Esophagus muscularis mucosa (tissue), 4 donors: ENCODE measurements at regions not wholly inside any gene's neighbourhood (a gene's known extent, or its start where the extent isn't known, plus 50 kb on each side); places are given as distances from the start of the nearest gene placed in this dataset.
"Not testable (repeated sequence)": the region's sequence is repeated elsewhere in the genome, so short reads cannot be mapped to it uniquely, and the experiment has no call there.

Experiments used
- DNase-seq: peaks from one replicate; pipeline ENCODE4 v3.0.0-alpha.2; 2017; ENCODE audit errors: extremely low spot score
- H3K27ac ChIP-seq, 4 donors: fragments of 200-600 bp; sonication (generic); replicated peaks in 1 of 4; 1 replicate in 3 of 4; 2 replicates in 1 of 4; pipeline ENCODE4 v1.5.1; 2016 to 2019; ENCODE audit warnings: mild to moderate bottlenecking in 1 of 4
- H3K27me3 ChIP-seq, 4 donors: fragments of 200-600 bp; sonication (generic); one replicate each; pipeline versions ENCODE4 v1.5.1 to v1.6.0; 2016 to 2019
- H3K36me3 ChIP-seq, 4 donors: fragments of 200-600 bp; sonication (generic); one replicate each; pipeline ENCODE4 v1.5.1; 2016 to 2019
- H3K4me1 ChIP-seq, 4 donors: fragments of 200-600 bp; sonication (generic); one replicate each; pipeline ENCODE4 v1.5.1; 2016 to 2019
- H3K4me3 ChIP-seq, 4 donors: fragments of 200-600 bp; sonication (generic); 1 replicate in 2 of 4; 2 replicates in 2 of 4; pipeline ENCODE4 v1.5.1; 2016 to 2019; ENCODE audit warnings: mild to moderate bottlenecking in 4 of 4, moderate library complexity in 1 of 4
- H3K9me3 ChIP-seq, 4 donors: fragments of 200-600 bp; sonication (generic); 1 replicate in 3 of 4; 2 replicates in 1 of 4; pipeline ENCODE4 v1.5.1; 2016 to 2019
- CTCF ChIP-seq, 3 experiments: fragments of 200-600 bp in 2 of 3; fragments of 450-650 bp in 1 of 3; sonication (generic) in 2 of 3; IDR thresholded peaks; one replicate each; pipeline ENCODE4 v1.5.1; 2017 to 2019; ENCODE audit warnings: antibody characterized with exemption in 3 of 3, mild to moderate bottlenecking in 2 of 3, moderate library complexity in 1 of 3
- EP300 ChIP-seq: sonication (generic); formaldehyde crosslinking; IDR thresholded peaks from one replicate; pipeline ENCODE4 v1.6.1; 2017; ENCODE audit warnings: antibody characterized with exemption
- POLR2A ChIP-seq: fragments of 450-650 bp; IDR thresholded peaks from one replicate; pipeline ENCODE4 v1.6.1; 2017; ENCODE audit warnings: antibody characterized with exemption, moderate library complexity, mild to moderate bottlenecking, low read depth
- POLR2AphosphoS5 ChIP-seq, 2 donors: sonication (generic); formaldehyde crosslinking; IDR thresholded peaks; one replicate each; pipeline ENCODE4 v1.6.1; 2017; ENCODE audit warnings: antibody characterized with exemption in 2 of 2
- WGBS: methylation state at CpG from one replicate; pipeline ENCODE4 v1.1.5; 2018; 5-methylcytosine and 5-hydroxymethylcytosine counted together
- intact Hi-C: fragments of 100-400 bp; cut with DNase I; formaldehyde crosslinking; loops from one replicate; pipeline ENCODE4 v1.15.1; 2023

DNA sequence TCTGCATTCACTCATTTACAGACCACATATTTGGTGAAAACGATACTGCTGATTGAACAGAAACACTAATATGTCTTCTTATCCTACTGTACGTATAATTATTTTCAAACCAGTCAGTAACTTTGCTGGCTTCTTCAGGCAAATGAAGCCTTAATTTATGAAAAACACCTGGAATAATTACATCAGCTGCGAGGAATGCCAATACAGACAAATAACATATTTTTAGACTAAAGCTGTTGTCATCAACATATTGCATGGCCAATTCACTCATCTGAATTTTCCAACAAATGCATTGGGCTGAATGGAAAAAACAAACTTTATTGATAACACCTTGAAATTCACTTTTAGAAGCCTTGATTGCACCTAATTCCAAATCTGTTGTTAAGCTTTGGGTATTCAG, 165.9 kb downstream of the HLX start:
- no peaks in the 10 kb centered on the region for H3K9me3 ChIP-seq
- DNase-seq, result no peak
- TF ChIP-seq POLR2AphosphoS5 (IDR thresholded peaks at IDR 0.05) (no peak), EP300 (no peak), POLR2A (no peak), CTCF (IDR thresholded peaks at IDR 0.05) (no peak)
- no peaks in the 10 kb centered on the region for H3K27me3 ChIP-seq
- no peak overlapping the region for H3K4me3 ChIP-seq
- H3K4me1 ChIP-seq, result peaks cover 0 to 22% (median 8%) of the 10 kb centered on the region in 4 donors
- intact Hi-C loops, result no loop called here
- no peaks in the 10 kb centered on the region for H3K36me3 ChIP-seq
- H3K27ac ChIP-seq, result no peak overlapping the region
- 88% methylated on average over 3 of the region's 3 CpGs for WGBS

- H3K27ac ChIP-seq, result no peak overlapping the region
- 75% methylated on average over 5 of the region's 5 CpGs for WGBS
Observed at GRCh38 chr1:221045842-221046831, 166.9 kb downstream of the HLX start.

DNA sequence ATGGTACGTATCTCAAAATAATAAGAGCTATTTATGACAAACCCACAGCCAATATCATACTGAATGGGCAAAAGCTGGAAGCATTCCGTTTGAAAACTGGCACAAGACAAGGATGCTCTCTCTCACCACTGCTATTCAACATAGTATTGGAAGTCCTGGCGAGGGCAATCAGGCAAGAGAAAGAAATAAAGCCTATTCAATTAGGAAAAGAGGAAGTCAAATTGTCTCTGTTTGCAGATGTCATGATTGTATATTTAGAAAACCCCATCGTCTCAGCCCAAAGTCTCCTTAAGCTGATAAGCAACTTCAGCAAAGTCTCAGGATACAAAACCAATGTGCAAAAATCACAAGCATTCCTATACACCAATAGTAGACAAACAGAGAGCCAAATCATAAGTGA, 172.1 kb downstream of the HLX start:
- WGBS, result 87% methylated on average over 4 of the region's 4 CpGs
- peaks cover 0 to 14% (median 4%) of the 10 kb centered on the region in 4 donors for H3K4me1 ChIP-seq
- H3K36me3 ChIP-seq, intact Hi-C loops, H3K9me3 ChIP-seq, DNase-seq, H3K27ac ChIP-seq, H3K4me3 ChIP-seq, H3K27me3 ChIP-seq: not testable (repeated sequence)

More at GRCh38 chr1:221045842-221046831, 166.9 kb downstream of the HLX start:
- Histone ChIP-seq H3K27me3 (no peaks in the 10 kb centered on the region), H3K9me3 (no peaks in the 10 kb centered on the region), H3K4me3 (no peak overlapping the region), H3K36me3 (no peaks in the 10 kb centered on the region), H3K4me1 (peaks cover 0 to 22% (median 8%) of the 10 kb centered on the region in 4 donors)
- intact Hi-C loops, result no loop called here
- TF ChIP-seq POLR2AphosphoS5 (IDR thresholded peaks at IDR 0.05) (peak in 1 of 2 donors; percentile 16), EP300 (no peak)
- DNase-seq, result no peak

GRCh38 chr1:221053889-221054288, 174.6 kb downstream of the HLX start:
- intact Hi-C loops, result no loop called here
- no peak for TF ChIP-seq CTCF (IDR thresholded peaks at IDR 0.05)
- TF ChIP-seq POLR2AphosphoS5 (IDR thresholded peaks at IDR 0.05), result no peak
- no peak for TF ChIP-seq EP300
- TF ChIP-seq POLR2A, result no peak
- WGBS, result 51% methylated on average over 4 of the region's 4 CpGs

GRCh38 chr1:221059506-221059905, 180.3 kb downstream of the HLX start:
- Histone ChIP-seq H3K9me3 (no peaks in the 10 kb centered on the region), H3K27me3 (no peaks in the 10 kb centered on the region), H3K27ac (no peak overlapping the region), H3K36me3 (no peaks in the 10 kb centered on the region), H3K4me1 (no peaks in the 10 kb centered on the region), H3K4me3 (no peak overlapping the region)
- no peak for TF ChIP-seq EP300
- no peak for TF ChIP-seq POLR2A
- no peak for TF ChIP-seq CTCF (IDR thresholded peaks at IDR 0.05)
- TF ChIP-seq POLR2AphosphoS5 (IDR thresholded peaks at IDR 0.05), result no peak
- no peak for DNase-seq
- intact Hi-C loops, result no loop called here
- WGBS, result 79% methylated on average over 1 of the region's 1 CpG

More at GRCh38 chr1:221053889-221054288, 174.6 kb downstream of the HLX start:
- DNase-seq, result no peak
- Histone ChIP-seq H3K9me3 (peaks cover 0 to 7% (median 0%) of the 10 kb centered on the region in 4 donors), H3K27me3 (no peaks in the 10 kb centered on the region), H3K36me3 (no peaks in the 10 kb centered on the region), H3K4me3 (no peak overlapping the region), H3K27ac (no peak overlapping the region), H3K4me1 (no peaks in the 10 kb centered on the region)
